Right atrium auricular region (tissue), 2 donors: ENCODE measurements at regions not wholly inside any gene's neighbourhood (a gene's known extent, or its start where the extent isn't known, plus 50 kb on each side); places are given as distances from the start of the nearest gene placed in this dataset.
A peak's percentile ranks its signal among the peaks of the same experiment; 100 is the strongest.
"Not testable (repeated sequence)": the region's sequence is repeated elsewhere in the genome, so short reads cannot be mapped to it uniquely, and the experiment has no call there.

Source experiments
- DNase-seq: peaks from one replicate; pipeline ENCODE4 v3.0.0-alpha.2; 2019; ENCODE audit warnings: low spot score
- H3K27ac ChIP-seq, 2 donors: fragments of 200-600 bp; sonication (generic); 1 replicate in 1 of 2; 2 replicates in 1 of 2; pipeline ENCODE4 v1.5.1; 2016 to 2019
- H3K27me3 ChIP-seq, 2 donors: fragments of 200-600 bp; sonication (generic); one replicate each; pipeline versions ENCODE4 v1.5.1 to v1.6.0; 2017 to 2019
- H3K36me3 ChIP-seq: fragments of 200-600 bp; sonication (generic); one replicate; pipeline ENCODE4 v1.5.1; 2016
- H3K4me1 ChIP-seq, 2 donors: fragments of 200-600 bp; sonication (generic); one replicate each; pipeline versions ENCODE4 v1.5.1 to v1.6.0; 2017 to 2019
- H3K4me3 ChIP-seq, 2 donors: fragments of 200-600 bp; sonication (generic); 1 replicate in 1 of 2; 2 replicates in 1 of 2; pipeline ENCODE4 v1.5.1; 2017 to 2019; ENCODE audit warnings: mild to moderate bottlenecking in 1 of 2, moderate library complexity in 1 of 2
- H3K9me3 ChIP-seq, 2 donors: fragments of 200-600 bp; sonication (generic); one replicate each; pipeline ENCODE4 v1.5.1; 2019
- CTCF ChIP-seq, 2 donors: fragments of 200-600 bp; sonication (generic); IDR thresholded peaks; one replicate each; pipeline ENCODE4 v1.5.1; 2019; ENCODE audit warnings: antibody characterized with exemption in 2 of 2

- peak; percentile 75 for DNase-seq
- not testable (repeated sequence) for H3K27ac ChIP-seq, H3K27me3 ChIP-seq, H3K4me1 ChIP-seq, H3K36me3 ChIP-seq, H3K9me3 ChIP-seq, H3K4me3 ChIP-seq
- TF ChIP-seq CTCF (IDR thresholded peaks at IDR 0.05) = peak; percentile 41 to 79
Observed at GRCh38 chr3:156043832-156044633, 76.3 kb upstream of the KCNAB1 start.

- no peaks in the 10 kb centered on the region for H3K27me3 ChIP-seq
- no peak for TF ChIP-seq CTCF (IDR thresholded peaks at IDR 0.05)
- no peak for DNase-seq
- no peak overlapping the region for H3K27ac ChIP-seq
- no peaks in the 10 kb centered on the region for H3K36me3 ChIP-seq
- H3K4me3 ChIP-seq = no peak overlapping the region
- no peaks in the 10 kb centered on the region for H3K9me3 ChIP-seq
- no peaks in the 10 kb centered on the region for H3K4me1 ChIP-seq
Observed at GRCh38 chr3:156044634-156044975, 75.8 kb upstream of the KCNAB1 start.

GRCh38 chr3:156048483-156048882 lies 71.9 kb upstream of the KCNAB1 start:
- not testable (repeated sequence) for H3K27ac ChIP-seq, H3K36me3 ChIP-seq, H3K4me3 ChIP-seq, H3K4me1 ChIP-seq, DNase-seq, H3K9me3 ChIP-seq, H3K27me3 ChIP-seq

- H3K27me3 ChIP-seq = no peaks in the 10 kb centered on the region
- TF ChIP-seq CTCF (IDR thresholded peaks at IDR 0.05) = no peak
- H3K4me1 ChIP-seq = no peaks in the 10 kb centered on the region
- H3K36me3 ChIP-seq = no peaks in the 10 kb centered on the region
- DNase-seq = no peak
- H3K27ac ChIP-seq = no peak overlapping the region
- H3K9me3 ChIP-seq = no peaks in the 10 kb centered on the region
- H3K4me3 ChIP-seq = no peak overlapping the region
Observed at GRCh38 chr3:156050918-156051317, 69.5 kb upstream of the KCNAB1 start.

- Histone ChIP-seq H3K27me3 (no peaks in the 10 kb centered on the region), H3K9me3 (no peaks in the 10 kb centered on the region), H3K4me3 (no peak overlapping the region), H3K4me1 (no peaks in the 10 kb centered on the region), H3K27ac (no peak overlapping the region), H3K36me3 (no peaks in the 10 kb centered on the region)
- no peak for DNase-seq
- no peak for TF ChIP-seq CTCF (IDR thresholded peaks at IDR 0.05)
Observed at GRCh38 chr3:156051651-156052050, 68.7 kb upstream of the KCNAB1 start.

GRCh38 chr3:156052115-156052514 lies 68.3 kb upstream of the KCNAB1 start:
- H3K27ac ChIP-seq = no peak overlapping the region
- DNase-seq = no peak
- no peak overlapping the region for H3K4me3 ChIP-seq
- no peaks in the 10 kb centered on the region for H3K4me1 ChIP-seq
- H3K36me3 ChIP-seq = no peaks in the 10 kb centered on the region
- TF ChIP-seq CTCF (IDR thresholded peaks at IDR 0.05) = no peak
- H3K9me3 ChIP-seq = no peaks in the 10 kb centered on the region
- no peaks in the 10 kb centered on the region for H3K27me3 ChIP-seq
